ENCODE measurements at regions not wholly inside any gene's neighbourhood (a gene's known extent, or its start where the extent isn't known, plus 50 kb on each side); places are given as distances from the start of the nearest gene placed in this dataset.

DNA sequence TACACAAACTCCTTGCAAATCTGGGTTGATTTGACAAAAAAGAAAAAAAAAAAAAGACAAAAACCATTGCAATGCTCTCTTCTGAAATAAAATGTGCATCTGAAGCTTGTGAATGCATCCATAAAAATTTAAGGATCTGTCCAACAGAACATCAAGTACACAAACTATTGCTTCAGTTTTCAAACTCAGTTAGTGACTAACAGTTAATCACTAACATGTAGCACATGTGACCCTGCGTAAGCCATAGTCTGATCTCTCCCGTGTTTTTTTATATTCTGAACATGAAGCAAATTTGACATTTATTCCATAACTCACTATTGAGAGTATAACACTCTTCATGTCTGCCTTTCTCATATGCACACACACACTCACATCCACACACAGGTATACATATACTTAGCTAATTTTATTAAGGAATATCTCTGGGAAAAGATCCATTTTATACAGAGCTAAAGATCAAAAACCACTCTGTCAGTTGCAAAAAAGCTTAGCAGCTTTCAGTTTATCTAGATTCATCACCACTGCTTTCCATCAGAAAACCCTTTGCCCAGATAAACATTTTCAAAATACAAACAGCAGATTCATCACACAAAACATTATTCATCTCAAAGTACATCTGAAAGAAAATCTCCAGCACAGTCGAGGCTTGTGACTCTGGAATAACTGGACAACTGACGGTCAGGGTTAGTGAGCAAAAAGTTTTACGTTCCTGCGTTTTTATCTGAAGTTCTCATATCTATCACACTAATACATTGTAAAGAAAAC lies 1000.4 kb upstream of the ACVR2A start:
- no peak for DNase-seq

DNA sequence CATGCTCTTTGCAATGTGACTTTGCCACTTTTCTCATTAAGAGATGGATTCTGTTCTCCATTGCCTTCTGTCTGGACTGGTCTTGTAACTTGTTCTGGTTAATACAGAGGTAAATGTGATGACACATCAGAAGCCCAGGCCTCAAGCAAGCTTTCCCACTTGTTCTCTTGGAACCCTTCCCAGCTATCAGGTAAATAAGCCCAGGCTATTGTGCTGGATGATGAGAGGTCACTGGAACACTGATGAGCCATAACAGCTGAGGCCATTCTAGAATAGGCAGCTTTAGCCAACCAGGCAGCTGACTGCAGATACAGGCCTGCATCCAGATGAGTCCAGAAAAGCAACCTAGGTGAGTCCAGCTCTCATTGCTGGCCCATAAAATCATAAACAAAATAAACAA lies 1007.0 kb upstream of the ACVR2A start:
- no peak for DNase-seq

DNA sequence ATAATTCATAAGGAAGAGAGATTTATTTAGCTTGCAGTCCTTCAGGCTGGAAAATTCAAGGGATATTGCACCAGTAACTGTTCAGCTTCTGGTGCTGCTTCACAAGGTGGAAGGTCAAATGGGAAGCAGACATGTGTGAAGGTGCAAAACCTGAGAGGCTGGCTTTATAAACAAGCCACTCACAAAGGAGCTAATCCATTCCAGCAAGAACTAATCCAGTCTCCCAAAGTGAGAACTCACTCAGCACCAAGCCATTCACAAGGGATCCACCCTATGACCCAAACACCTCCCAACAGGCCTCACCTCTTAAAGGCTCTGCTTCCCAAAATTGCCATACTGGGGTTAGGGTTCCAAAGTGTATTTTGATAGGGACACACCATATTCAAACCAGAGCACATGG lies 1018.4 kb upstream of the ACVR2A start:
- DNase-seq: no peak

DNA sequence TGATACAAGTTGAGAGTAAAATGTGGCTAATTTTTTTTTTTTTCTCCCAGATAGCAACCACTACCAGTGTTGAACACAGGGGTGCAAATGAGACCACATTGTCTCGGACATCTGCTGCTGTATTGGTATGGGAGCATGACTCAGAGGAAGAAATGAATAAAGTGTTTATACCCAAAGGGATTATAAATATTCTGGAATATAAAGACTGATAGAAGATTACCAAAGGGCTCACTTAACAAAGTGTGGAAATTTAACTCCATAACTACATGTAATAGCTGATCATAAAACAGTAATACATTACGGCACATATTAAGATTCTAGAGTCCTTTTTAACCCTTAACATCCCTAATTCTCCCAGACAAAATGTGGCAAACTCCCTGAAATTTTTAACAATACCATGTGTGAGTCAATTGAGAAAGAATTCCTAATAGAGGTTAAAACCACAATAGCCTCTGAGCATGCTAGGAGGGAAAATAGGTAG lies 1023.0 kb upstream of the ACVR2A start:
- no peak for DNase-seq

DNA sequence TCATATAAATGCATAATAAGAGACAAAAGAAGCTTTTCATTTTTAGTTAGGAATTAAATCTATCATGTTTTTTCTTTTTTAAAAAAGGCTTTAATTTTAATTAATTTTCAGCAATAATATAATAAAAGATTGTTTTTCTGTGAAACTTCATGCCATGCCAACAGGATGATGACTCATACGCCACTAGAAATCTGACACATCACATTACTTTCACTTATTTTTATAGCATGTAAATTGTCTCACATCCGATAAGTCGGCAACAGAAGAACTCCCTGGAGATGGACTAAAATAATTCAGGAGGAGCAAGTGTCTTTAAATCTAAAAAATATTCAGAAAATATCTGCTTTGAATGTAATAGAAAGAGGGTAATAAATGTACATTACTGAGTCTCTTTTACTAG lies 1024.2 kb upstream of the ACVR2A start:
- DNase-seq: no peak

DNA sequence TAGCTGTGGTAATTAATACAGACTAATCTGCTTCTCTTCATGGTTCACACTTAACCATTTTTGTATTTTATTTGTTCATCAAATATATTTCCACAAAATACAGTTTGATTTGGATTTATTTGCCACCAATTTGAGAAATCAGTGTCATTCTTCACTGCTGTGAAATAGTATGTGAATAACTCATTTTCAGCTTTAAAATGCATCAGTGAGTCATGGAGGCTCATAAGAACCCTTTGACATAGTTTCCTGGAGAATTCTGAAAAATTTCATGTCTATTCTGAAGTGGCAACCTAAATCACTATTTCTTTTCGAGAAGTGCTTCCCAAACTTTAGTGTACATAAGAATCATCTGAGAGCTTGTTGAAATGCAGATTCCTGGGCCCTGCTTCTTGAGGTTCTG lies 1026.7 kb upstream of the ACVR2A start:
- DNase-seq: no peak

DNA sequence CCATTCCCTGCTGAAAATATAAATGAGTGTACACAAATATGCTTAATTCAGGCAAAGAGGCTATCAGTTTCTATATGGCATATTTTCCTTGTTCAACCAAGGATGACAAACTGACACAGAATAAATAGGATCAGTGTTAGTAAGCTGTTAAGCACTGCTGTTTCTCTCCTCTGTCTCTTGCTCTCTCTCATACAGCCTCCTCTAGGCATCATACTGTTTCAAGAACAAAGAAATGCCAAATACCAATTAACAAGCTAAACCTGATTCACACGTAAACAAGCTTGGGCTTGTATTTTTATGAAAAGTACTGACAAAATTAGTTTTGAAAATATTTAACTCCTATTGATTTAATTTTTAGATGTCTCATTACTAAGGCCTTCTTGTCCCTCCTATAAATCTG lies 1027.2 kb upstream of the ACVR2A start:
- DNase-seq: no peak

DNA sequence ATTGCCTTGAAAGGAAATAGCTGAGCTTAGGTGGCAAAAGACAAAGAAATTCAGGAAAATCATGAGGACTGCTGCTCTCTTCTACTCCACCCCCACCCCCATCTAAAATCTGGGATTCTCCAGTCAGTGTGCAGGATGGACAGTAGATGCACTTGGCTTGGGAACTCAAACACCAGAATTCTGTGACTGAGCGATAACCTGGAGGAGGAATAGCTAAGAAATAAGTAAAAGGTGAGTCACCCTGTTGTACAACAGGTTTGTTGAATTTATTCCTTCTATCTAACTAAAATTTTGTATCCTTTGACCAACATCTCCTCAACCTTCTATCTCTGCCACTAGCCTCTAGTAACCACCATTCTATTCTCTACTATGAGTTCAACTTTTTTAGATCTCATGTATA lies 1029.9 kb upstream of the ACVR2A start:
- DNase-seq: no peak

DNA sequence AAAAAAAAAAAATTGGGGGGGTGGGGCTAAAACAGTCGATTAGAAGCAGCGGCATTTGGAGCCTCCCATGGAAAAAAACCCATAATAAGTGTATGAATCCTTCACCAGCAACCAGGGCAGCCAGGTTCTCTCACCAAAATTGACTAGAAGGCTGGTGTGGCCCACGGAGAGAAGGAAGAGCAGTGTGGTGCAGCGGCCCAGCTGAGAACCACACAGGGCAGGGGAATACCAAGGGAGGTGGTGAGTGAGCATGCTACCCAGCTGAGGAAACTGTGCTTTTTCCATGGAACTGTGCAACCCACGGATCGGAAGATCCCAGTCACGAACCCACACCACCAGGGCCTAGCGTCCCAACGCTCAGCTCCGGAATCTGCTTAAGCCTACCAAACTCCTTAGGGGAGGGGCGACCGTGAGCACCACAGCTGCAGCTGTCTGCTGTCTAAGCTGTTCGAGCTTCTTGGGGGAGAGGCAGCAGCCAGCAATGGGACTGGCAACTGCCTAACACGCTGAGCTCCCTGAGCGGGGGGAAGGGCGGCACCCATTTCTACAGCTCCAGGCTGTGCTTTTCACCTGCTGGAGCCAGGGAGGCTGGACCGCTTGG lies 1037.2 kb upstream of the ACVR2A start:
- no peak for DNase-seq

DNA sequence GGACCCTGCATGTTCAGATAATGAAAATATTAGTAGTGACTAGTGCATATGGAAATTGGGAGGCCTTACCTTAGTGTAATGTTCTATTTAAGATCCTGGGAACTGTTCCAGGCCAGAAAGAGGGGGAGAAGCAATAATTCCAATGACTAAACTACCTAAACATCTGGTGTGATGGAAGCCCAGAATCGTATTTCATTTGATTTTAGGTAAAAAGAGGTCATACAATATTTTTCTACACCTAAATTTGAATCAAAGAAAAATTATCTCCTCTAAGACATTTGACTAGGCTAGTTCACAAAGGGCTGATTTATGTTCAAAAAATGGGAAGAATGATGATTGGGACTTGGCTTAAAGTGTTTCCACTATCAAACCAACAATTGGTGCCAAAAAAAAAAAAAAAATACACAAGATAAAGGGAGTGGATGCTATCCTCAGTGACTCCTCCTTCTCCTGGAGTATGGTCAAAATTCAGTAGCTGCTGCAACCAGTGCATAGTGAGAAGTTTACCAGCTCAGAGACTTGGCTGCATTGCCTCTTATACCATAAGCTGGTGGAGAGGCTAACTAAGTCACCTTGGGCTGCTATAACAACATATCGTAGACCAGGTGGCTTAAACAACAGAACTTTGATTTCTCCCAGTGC lies 1038.3 kb upstream of the ACVR2A start:
- no peak for DNase-seq

DNA sequence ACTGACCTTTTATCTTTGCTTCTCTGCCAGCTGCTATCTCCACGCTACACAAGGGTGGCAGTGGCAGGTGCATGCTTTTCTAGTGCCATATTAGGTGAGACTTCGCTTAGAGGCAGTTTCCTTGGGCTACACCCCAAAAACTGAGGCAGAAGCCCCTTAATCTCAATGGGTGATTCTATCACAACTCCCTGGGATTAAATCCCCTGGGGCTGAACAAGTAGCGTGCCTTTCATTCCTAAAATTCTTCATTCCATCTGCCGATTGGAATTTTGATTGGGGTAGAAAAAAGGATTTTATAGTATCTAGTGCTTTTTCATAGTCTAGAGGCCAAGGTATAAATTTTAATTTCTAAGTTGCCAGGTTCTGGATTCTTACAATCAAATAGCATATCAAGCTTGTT lies 1040.5 kb upstream of the ACVR2A start:
- DNase-seq: no peak

DNA sequence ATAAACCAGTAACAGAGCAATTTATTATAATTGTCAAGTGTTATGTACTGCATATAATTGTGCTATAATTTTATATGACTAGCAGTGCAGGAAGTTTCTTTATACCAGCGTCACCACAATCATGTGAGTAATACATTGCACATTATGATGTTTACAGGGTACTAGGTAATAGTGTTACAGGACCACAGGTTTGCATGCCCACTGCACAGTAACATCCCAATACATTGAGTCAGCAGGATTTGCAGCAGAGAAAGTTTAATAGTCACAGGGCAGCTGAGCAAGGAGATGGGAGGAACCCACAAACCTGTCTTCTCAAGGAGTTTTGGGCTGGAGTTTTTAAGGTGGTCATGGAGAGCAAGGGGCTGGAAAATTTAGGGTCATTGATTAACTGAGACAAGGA lies 1042.9 kb upstream of the ACVR2A start:
- no peak for DNase-seq

DNA sequence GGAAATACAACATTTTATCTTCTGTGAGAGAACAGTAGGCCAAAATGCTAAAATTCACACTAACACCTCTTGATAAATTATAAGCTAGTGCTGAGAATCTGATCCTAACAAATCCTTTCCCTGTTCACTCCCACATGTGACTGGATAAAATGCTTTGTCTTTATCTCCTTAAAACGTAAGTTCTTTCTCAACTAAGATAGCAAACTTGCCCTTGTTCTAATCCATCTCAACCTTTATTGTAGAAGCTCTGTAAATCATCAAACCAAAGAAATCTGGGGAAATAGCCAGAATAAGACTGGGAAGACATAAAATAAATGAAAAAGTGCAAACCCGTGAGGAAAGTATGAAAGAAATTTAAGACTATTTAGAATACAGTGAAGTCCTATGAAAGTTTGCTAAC lies 1058.4 kb upstream of the ACVR2A start:
- no peak for DNase-seq

DNA sequence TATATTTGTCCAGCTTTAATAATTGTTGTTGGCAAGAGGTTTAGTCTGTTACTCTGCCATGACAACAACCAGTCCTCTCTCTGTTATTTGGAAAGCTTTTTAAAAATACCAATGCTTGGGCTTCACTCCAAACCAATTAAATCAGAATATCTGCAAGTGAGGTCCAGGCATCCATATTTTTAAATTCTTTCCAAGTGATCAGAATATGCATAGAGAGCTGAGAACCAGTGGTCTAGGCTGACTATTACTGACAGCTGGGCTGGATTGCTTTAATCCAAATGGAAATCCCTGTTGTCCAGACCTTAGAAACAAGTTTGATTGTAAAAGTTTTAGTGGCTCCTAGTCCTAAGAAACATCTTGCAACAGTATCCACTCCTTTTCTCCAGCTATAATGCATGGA lies 1059.7 kb upstream of the ACVR2A start:
- DNase-seq: no peak

DNA sequence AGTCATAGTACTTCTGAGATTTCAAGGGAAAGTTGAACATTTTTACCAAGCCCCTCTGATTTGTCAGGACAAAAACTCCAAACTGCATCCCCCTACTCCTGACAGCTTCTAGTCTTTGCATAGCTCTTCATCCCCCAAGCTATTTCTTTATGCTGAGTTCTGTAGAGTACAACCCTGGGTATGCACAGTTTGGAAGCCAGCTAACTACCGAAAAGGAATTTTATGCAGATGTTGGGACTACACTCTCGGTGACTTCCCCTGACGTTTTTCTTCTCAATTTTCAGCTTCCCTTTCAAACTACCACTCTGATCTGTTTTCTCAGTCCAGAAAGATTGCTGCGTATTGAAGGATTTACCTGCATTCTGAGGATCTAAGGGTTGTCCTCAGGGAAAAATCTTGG lies 1060.2 kb upstream of the ACVR2A start:
- no peak for DNase-seq

DNA sequence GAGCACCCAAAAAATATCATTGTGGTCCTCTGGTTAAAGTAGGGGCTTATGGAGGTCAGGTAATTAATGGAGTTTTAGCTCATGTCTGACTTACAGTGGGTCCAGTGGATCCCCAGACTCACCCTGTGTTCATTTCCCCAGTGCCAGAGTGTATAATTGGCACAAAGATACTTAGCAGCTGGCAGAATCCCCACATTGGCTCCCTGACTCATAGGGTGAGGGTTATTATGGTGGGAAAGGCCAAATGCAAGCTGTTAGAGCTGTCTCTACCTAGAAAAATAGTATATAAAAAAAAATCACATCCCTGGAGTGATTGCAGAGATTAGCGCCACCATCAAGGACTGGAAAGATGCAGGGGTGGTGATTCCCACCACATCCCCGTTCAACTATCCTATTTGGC lies 1067.6 kb upstream of the ACVR2A start:
- DNase-seq: no peak

DNA sequence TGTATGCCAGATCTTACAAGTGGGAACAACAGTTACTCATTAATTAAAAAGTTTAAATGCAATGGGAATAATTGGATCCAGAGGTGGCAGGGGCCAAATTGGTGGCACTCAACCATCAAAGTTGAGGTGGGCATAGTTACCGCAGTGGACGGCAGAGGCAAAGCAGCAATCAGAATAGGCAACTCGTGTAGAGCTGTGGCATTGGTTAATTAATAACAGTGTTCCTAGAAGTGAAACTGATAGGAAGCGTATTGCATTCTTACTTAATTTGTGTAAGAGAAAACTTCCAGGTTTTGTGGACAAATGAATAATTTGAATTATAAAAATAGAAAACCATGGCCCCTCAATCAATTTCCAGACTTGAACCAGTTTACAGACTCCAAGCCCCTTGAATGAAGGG lies 1068.2 kb upstream of the ACVR2A start:
- DNase-seq: no peak

DNA sequence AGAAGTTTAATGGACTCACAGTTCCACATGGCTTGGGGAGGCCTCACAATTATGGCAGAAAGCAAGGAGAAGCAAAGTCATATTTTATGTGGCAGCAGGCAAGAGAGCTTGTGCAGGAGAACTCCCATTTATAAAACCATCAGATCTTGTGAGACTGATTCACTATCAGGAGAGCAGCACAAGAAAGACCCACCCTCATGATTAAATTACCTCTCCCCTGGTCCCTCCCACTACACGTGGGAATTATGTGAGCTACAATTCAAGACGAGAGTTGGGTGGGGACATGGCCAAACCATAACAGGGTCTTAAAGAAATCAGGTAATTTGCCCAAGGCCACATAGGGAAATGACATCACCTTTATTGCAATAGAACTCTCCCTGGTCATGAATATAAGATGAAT lies 1073.3 kb upstream of the ACVR2A start:
- DNase-seq: no peak

DNA sequence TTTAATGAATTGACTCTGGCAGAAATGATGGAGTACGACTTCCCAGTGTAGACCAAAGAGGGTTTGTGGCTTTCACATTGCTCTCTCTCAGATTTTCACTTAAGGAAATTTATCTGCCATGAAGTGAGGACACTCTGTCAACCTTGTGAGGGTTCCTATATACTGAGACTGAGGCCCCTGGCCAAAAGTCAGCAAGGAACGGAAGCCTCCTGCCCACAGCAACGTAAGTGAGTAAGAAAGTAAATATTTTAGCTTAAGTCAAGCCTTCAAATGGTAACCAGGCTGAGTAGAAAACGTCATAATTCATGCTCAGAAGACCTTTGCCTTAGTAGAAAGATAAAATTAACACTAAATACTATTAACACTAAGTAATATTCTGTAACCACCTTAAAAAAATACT lies 1080.5 kb upstream of the ACVR2A start:
- DNase-seq: no peak

DNA sequence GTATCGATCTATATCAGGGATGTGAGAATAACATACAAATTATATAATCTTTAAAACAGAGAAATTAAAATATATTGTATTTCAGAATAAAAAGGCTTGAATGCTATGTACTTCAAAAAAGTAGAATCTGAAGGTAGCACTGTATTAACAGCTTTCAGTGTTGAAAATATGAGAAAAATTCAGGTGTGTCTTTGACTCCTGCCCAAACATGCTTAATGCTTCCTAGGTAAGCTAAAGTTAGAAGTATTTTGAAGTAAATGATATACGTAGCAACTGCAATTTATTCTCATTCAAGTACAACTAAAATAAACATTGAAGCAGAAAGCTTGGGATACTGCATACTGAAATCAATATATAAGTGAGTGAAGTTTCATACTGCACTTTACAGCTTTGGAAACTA lies 1082.0 kb upstream of the ACVR2A start:
- no peak for DNase-seq

DNA sequence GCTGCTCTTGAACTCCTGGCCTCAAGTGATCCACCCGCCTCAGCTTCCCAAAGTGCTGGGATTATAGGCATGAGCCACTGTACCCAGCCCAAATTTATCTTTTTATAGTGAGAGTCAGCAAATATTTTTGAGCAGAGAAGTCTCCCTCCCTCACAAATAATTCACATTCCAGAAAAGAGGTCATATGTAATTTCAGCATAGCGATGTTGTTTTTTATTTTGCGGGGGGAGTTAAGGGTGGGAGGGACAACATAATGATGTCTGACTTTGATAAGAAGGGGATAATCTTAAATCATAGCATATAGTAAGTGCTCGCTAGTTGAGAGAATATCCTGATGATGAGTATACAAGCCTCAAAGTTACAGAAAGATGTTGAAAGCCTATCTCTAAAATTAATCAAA lies 1090.2 kb upstream of the ACVR2A start:
- DNase-seq: no peak

DNA sequence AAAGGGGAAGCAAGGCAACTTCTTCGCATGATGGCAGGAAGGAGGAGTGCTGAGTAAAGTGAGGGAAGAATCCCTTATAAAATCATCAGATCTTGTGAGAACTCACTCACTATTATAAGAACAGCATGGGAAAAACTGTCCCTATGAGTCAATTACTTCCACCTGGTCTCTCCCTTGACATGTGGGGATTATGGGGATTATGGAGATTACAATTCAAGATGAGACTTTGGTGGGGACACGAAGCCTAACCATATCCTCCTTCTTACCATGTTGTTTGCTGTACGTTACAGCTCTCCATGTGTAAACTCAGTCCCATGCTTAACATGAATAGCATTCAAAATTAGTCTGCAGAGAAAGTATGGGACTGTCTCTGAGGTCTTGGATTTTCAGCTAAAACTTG lies 1096.8 kb upstream of the ACVR2A start:
- no peak for DNase-seq

DNA sequence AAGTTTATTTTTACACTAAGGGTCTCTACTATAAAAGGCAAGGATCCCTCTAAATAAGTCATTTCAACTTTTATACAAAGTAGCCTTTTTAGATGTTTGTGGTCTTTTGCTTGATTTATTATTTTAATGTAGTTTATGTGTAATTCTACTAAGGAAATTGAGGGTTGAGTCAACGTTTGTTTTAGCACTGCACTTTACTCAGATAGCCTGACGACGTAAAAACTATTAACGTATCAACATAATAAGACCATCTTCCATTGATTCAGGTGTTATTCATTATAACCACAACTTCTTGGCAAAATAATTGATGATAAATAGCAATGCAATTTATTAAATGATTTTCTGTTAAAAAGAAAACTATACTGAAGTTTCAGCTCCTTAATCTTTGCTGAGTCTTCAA lies 1103.6 kb upstream of the ACVR2A start:
- DNase-seq: no peak

DNA sequence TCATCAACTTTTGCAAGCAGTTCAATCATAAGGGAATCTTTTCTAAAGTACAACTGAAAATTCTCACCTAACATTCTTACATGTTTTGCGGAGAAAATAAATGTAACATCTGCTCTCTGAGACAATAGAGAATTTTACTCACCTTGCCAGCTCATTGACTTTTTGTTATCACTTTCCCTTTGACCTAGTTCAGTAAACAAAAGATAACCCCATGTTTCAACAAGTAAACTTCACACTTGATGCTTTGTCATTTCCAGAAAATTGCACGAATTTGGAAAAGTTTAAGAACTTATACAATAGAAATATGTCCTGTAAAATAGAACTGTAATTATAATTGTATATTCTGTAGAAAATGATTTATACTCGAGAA lies 1110.0 kb upstream of the ACVR2A start:
- DNase-seq: no peak
